ENCODE measurements at regions not wholly inside any gene's neighbourhood (a gene's known extent, or its start where the extent isn't known, plus 50 kb on each side); places are given as distances from the start of the nearest gene placed in this dataset.
"Not testable (repeated sequence)": the region's sequence is repeated elsewhere in the genome, so short reads cannot be mapped to it uniquely, and the experiment has no call there.

- Histone ChIP-seq H3K9me3 (ENCODE audit: insufficient read depth, low read length) (no peaks in the 10 kb centered on the region), H3F3A (ENCODE audit: insufficient read depth) (no peaks in the 10 kb centered on the region), H3K4me3 (ENCODE audit: insufficient read depth, low read length, poor library complexity, severe bottlenecking) (no peak overlapping the region), H3K36me3 (ENCODE audit: low read length) (no peaks in the 10 kb centered on the region), H4K20me1 (ENCODE audit: low read depth, low read length) (no peaks in the 10 kb centered on the region), H3K79me2 (ENCODE audit: insufficient read depth, low read length) (no peaks in the 10 kb centered on the region), H3K9me2 (replicated peaks; ENCODE audit: insufficient read depth, low read length) (no peaks in the 10 kb centered on the region; the same call in 1 of the 2 replicates), H2AFZ (ENCODE audit: low read depth, low read length, severe bottlenecking) (no peak overlapping the region), H3K27ac (ENCODE audit: low read depth, low read length) (no peak overlapping the region), H3K27me3 (ENCODE audit: low read length) (no peaks in the 10 kb centered on the region), H3K4me2 (ENCODE audit: low read depth, low read length, poor library complexity, severe bottlenecking) (no peak overlapping the region), H3K9ac (ENCODE audit: low read length) (no peak overlapping the region)
- no peak for TF ChIP-seq CTCF (IDR thresholded peaks at IDR 0.05; ENCODE audit: insufficient read depth, low read length, poor library complexity, severe bottlenecking)
- TF ChIP-seq EZH2phosphoT487 (conservative IDR thresholded peaks at IDR 0.05; ENCODE audit: low read length), result no peak
These were observed 686.6 kb downstream of the ROBO2 start for GRCh38 chr3:77726517-77726916.

- Histone ChIP-seq H3K4me2 (ENCODE audit: low read depth, low read length, poor library complexity, severe bottlenecking) (no peak overlapping the region), H3K27me3 (ENCODE audit: low read length) (no peaks in the 10 kb centered on the region), H3F3A (ENCODE audit: insufficient read depth) (no peaks in the 10 kb centered on the region), H2AFZ (ENCODE audit: low read depth, low read length, severe bottlenecking) (no peak overlapping the region), H3K27ac (ENCODE audit: low read depth, low read length) (no peak overlapping the region), H3K4me3 (ENCODE audit: insufficient read depth, low read length, poor library complexity, severe bottlenecking) (no peak overlapping the region), H3K9me2 (replicated peaks; ENCODE audit: insufficient read depth, low read length) (no peaks in the 10 kb centered on the region), H4K20me1 (ENCODE audit: low read depth, low read length) (no peaks in the 10 kb centered on the region), H3K9ac (ENCODE audit: low read length) (no peak overlapping the region), H3K36me3 (ENCODE audit: low read length) (no peaks in the 10 kb centered on the region), H3K9me3 (ENCODE audit: insufficient read depth, low read length) (no peaks in the 10 kb centered on the region), H3K79me2 (ENCODE audit: insufficient read depth, low read length) (no peaks in the 10 kb centered on the region)
- TF ChIP-seq CTCF (IDR thresholded peaks at IDR 0.05; ENCODE audit: insufficient read depth, low read length, poor library complexity, severe bottlenecking) (no peak), EZH2phosphoT487 (conservative IDR thresholded peaks at IDR 0.05; ENCODE audit: low read length) (no peak)
These were observed 706.1 kb downstream of the ROBO2 start for GRCh38 chr3:77746048-77746447.

- no peaks in the 10 kb centered on the region for H3K27me3 ChIP-seq (ENCODE audit: low read length)
- no peaks in the 10 kb centered on the region for H3K9me2 ChIP-seq (replicated peaks; ENCODE audit: insufficient read depth, low read length)
- TF ChIP-seq CTCF (IDR thresholded peaks at IDR 0.05; ENCODE audit: insufficient read depth, low read length, poor library complexity, severe bottlenecking), result no peak
- no peak for TF ChIP-seq EZH2phosphoT487 (conservative IDR thresholded peaks at IDR 0.05; ENCODE audit: low read length)
- H2AFZ ChIP-seq (ENCODE audit: low read depth, low read length, severe bottlenecking), result no peak overlapping the region
- H3K9ac ChIP-seq (ENCODE audit: low read length), result no peak overlapping the region
- no peaks in the 10 kb centered on the region for H3K9me3 ChIP-seq (ENCODE audit: insufficient read depth, low read length)
- H3K27ac ChIP-seq (ENCODE audit: low read depth, low read length), result no peak overlapping the region
- no peaks in the 10 kb centered on the region for H3F3A ChIP-seq (ENCODE audit: insufficient read depth)
- H3K36me3 ChIP-seq (ENCODE audit: low read length), result no peaks in the 10 kb centered on the region
- H4K20me1 ChIP-seq (ENCODE audit: low read depth, low read length), result no peaks in the 10 kb centered on the region
- H3K79me2 ChIP-seq (ENCODE audit: insufficient read depth, low read length), result no peaks in the 10 kb centered on the region
- H3K4me3 ChIP-seq (ENCODE audit: insufficient read depth, low read length, poor library complexity, severe bottlenecking), result no peak overlapping the region
- no peak overlapping the region for H3K4me2 ChIP-seq (ENCODE audit: low read depth, low read length, poor library complexity, severe bottlenecking)
These were observed 707.0 kb downstream of the ROBO2 start for GRCh38 chr3:77746892-77747291.

GRCh38 chr3:77756397-77756975 is 716.6 kb downstream of the ROBO2 start:
- H3K36me3 ChIP-seq (ENCODE audit: low read length); H3K79me2 ChIP-seq (ENCODE audit: insufficient read depth, low read length); H3K9me3 ChIP-seq (ENCODE audit: insufficient read depth, low read length); H4K20me1 ChIP-seq (ENCODE audit: low read depth, low read length); H3K27me3 ChIP-seq (ENCODE audit: low read length); H3K9ac ChIP-seq (ENCODE audit: low read length); H3K4me2 ChIP-seq (ENCODE audit: low read depth, low read length, poor library complexity, severe bottlenecking); H2AFZ ChIP-seq (ENCODE audit: low read depth, low read length, severe bottlenecking); H3K4me3 ChIP-seq (ENCODE audit: insufficient read depth, low read length, poor library complexity, severe bottlenecking); H3F3A ChIP-seq (ENCODE audit: insufficient read depth); H3K27ac ChIP-seq (ENCODE audit: low read depth, low read length); H3K9me2 ChIP-seq (replicated peaks; ENCODE audit: insufficient read depth, low read length): not testable (repeated sequence)
